ENCODE measurements at regions not wholly inside any gene's neighbourhood (a gene's known extent, or its start where the extent isn't known, plus 50 kb on each side); places are given as distances from the start of the nearest gene placed in this dataset.

DNA sequence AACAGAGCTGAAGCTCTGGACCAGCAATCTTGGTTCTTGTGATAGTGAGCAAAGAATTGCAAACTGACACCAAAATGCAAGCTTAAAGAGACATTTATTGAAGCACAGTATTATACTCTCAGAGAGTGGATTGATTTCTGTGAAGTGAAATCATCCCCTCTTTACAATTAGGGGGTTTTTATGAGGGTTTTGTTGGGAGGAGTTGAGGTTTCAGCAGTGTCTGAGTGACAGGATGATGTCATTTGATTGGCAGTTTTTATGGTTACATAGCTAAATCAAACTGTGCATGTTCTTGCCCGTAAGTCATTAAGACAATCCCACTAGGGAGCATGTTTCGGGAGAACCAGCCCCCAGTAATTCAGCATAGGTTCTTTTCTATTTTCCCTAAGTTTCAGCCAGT, 1200.5 kb downstream of the SI start:
- no peak for DNase-seq
- in situ Hi-C loops (cut with HindIII; ENCODE audit: low pct_ligation_motif_present, low pct_unique_long_range_greater_than_20kb, low sequenced_read_pairs), result no loop called here

DNA sequence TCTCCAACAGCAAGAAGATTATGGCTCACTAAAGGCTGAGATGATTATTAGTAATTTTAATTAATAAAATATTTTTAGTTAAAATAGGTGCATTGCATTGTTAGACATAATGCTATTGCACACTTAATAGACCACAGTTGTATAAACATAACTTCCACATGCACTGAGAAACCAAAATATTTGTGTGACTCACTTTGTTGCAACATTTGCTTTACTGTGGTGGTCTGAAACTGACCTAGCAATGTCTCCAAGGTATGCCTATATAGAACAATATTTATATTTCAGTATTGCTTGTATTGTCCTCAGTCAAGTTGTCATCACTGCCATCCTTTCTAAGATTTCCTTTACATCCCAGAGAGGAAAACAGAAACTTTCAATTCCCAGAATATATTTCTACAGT, 1215.2 kb downstream of the SI start:
- DNase-seq, result no peak
- in situ Hi-C loops (cut with HindIII; ENCODE audit: low pct_ligation_motif_present, low pct_unique_long_range_greater_than_20kb, low sequenced_read_pairs), result no loop called here

GRCh38 chr3:163852233-163852632, 1226.1 kb downstream of the SI start:
- DNase-seq, result no peak
- in situ Hi-C loops (cut with HindIII; ENCODE audit: low pct_ligation_motif_present, low pct_unique_long_range_greater_than_20kb, low sequenced_read_pairs), result no loop called here

- in situ Hi-C loops (cut with HindIII; ENCODE audit: low pct_ligation_motif_present, low pct_unique_long_range_greater_than_20kb, low sequenced_read_pairs), result no loop called here
Observed at GRCh38 chr3:163838769-163839168, 1239.5 kb downstream of the SI start.

GRCh38 chr3:163832547-163832946, 1245.7 kb downstream of the SI start:
- DNase-seq, result no peak
- in situ Hi-C loops (cut with HindIII; ENCODE audit: low pct_ligation_motif_present, low pct_unique_long_range_greater_than_20kb, low sequenced_read_pairs), result no loop called here

More at GRCh38 chr3:163838769-163839168, 1239.5 kb downstream of the SI start:
- DNase-seq, result no peak

GRCh38 chr3:163821841-163822240, 1256.5 kb downstream of the SI start:
- DNase-seq, result no peak
- in situ Hi-C loops (cut with HindIII; ENCODE audit: low pct_ligation_motif_present, low pct_unique_long_range_greater_than_20kb, low sequenced_read_pairs), result no loop called here

- no peak for DNase-seq
- in situ Hi-C loops (cut with HindIII; ENCODE audit: low pct_ligation_motif_present, low pct_unique_long_range_greater_than_20kb, low sequenced_read_pairs), result no loop called here
Observed at GRCh38 chr3:163817015-163817414, 1261.3 kb downstream of the SI start.

GRCh38 chr3:163813935-163814334, 1264.4 kb downstream of the SI start:
- DNase-seq, result no peak
- in situ Hi-C loops (cut with HindIII; ENCODE audit: low pct_ligation_motif_present, low pct_unique_long_range_greater_than_20kb, low sequenced_read_pairs), result no loop called here

GRCh38 chr3:163812006-163812405, 1266.3 kb downstream of the SI start:
- no peak for DNase-seq
- in situ Hi-C loops (cut with HindIII; ENCODE audit: low pct_ligation_motif_present, low pct_unique_long_range_greater_than_20kb, low sequenced_read_pairs), result no loop called here

DNA sequence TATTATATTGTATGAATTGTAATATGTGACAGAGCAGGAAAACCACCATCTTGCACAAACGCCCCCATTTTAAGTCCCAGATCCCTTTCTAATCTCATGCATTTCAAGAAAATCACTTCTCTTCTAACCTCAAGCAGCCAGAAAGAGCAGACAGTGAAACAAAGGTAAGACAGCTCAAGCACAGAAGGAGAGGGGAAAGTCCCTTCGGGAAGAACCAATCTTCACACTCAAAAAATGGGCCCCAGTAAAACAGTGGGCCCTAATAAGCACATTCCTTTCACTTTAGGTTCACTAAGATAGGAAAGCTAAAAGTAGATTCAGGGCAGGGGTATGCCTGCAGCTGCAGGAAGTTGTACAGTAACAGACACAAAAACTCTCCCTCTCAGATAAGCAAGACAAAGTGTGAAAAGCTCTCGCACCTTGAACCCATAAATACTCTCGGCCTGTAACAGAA, 1268.7 kb downstream of the SI start:
- in situ Hi-C loops (cut with HindIII; ENCODE audit: low pct_ligation_motif_present, low pct_unique_long_range_greater_than_20kb, low sequenced_read_pairs), result no loop called here
- DNase-seq, result no peak

- in situ Hi-C loops (cut with HindIII; ENCODE audit: low pct_ligation_motif_present, low pct_unique_long_range_greater_than_20kb, low sequenced_read_pairs), result no loop called here
- DNase-seq, result no peak
Observed at GRCh38 chr3:163786416-163786815, 1291.9 kb downstream of the SI start.

GRCh38 chr3:163785693-163786092, 1292.6 kb downstream of the SI start:
- peak; percentile 27 for DNase-seq
- in situ Hi-C loops (cut with HindIII; ENCODE audit: low pct_ligation_motif_present, low pct_unique_long_range_greater_than_20kb, low sequenced_read_pairs), result no loop called here

- no peak for DNase-seq
- in situ Hi-C loops (cut with HindIII; ENCODE audit: low pct_ligation_motif_present, low pct_unique_long_range_greater_than_20kb, low sequenced_read_pairs), result no loop called here
Observed at GRCh38 chr3:163779396-163780344, 1298.6 kb downstream of the SI start.

- DNase-seq, result no peak
- in situ Hi-C loops (cut with HindIII; ENCODE audit: low pct_ligation_motif_present, low pct_unique_long_range_greater_than_20kb, low sequenced_read_pairs), result no loop called here
Observed at GRCh38 chr3:163776743-163777142, 1301.6 kb downstream of the SI start.

DNA sequence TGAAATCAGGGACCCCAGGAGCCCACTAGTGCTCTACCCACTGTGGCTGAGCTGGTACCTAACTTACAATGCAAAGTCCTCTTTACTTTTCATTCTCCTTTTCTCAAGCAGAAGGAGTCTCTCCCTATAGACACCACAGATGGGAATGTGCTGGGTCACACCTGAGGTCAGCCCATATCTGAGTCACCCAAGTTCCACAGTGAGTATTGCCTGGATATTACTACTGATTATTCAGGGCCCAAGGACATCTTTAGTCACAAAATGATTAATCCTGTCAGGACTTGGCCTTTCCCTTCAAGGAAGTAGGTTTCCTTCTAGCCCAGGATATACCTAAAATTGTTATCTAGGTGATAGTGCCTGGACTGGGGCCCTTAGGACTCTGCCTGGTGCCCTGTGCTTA, 1305.2 kb downstream of the SI start:
- in situ Hi-C loops (cut with HindIII; ENCODE audit: low pct_ligation_motif_present, low pct_unique_long_range_greater_than_20kb, low sequenced_read_pairs), result no loop called here

DNA sequence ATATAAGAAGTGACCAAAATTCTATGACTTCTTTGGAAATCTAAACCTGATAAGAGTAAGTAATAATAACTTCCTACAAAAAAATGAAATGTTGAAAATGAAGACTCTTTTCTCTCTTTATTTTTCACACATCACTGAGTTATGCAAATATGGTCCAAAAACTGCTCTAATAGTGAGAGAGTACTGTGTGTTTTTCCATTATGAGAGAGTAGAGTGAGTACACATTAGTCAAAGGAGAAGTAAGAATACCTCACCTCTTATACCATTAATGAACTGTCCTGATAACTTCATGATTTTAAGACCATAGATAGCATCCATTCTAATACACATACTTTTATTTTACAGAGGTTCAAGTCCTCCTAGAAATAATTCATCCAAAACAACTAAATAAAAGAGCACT, 1310.2 kb downstream of the SI start:
- in situ Hi-C loops (cut with HindIII; ENCODE audit: low pct_ligation_motif_present, low pct_unique_long_range_greater_than_20kb, low sequenced_read_pairs), result no loop called here
- no peak for DNase-seq

More for the DNA sequence above, 1305.2 kb downstream of the SI start:
- no peak for DNase-seq

GRCh38 chr3:163766112-163766511, 1312.2 kb downstream of the SI start:
- in situ Hi-C loops (cut with HindIII; ENCODE audit: low pct_ligation_motif_present, low pct_unique_long_range_greater_than_20kb, low sequenced_read_pairs), result no loop called here
- DNase-seq, result no peak

DNA sequence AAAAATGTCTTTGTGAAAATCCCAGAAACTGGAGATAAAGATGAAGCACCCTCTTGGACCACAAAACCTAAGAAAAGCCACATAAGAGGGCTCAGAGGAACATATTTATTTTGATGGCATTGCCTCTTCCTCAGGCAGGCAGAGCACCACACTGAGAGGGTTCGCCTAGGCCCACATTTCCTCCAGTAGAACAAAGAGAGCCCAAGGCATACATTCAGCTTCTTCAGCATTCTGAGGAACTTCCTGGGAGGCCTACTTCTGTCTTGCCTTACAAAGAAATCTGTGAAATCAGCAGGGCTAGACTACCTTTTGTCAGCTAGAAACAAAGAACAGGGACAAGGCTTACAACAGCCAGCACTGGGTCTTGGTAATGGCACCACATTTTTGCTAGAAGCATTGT, 1325.3 kb downstream of the SI start:
- in situ Hi-C loops (cut with HindIII; ENCODE audit: low pct_ligation_motif_present, low pct_unique_long_range_greater_than_20kb, low sequenced_read_pairs), result no loop called here
- no peak for DNase-seq

GRCh38 chr3:163745204-163745603, 1333.1 kb downstream of the SI start:
- DNase-seq, result no peak
- in situ Hi-C loops (cut with HindIII; ENCODE audit: low pct_ligation_motif_present, low pct_unique_long_range_greater_than_20kb, low sequenced_read_pairs), result no loop called here

- DNase-seq, result no peak
- in situ Hi-C loops (cut with HindIII; ENCODE audit: low pct_ligation_motif_present, low pct_unique_long_range_greater_than_20kb, low sequenced_read_pairs), result no loop called here
Observed at GRCh38 chr3:163735394-163735793, 1342.9 kb downstream of the SI start.
